GM12878 (cell line): ENCODE measurements at regions not wholly inside any gene's neighbourhood (a gene's known extent, or its start where the extent isn't known, plus 50 kb on each side); places are given as distances from the start of the nearest gene placed in this dataset.

Experiments used
- ATAC-seq: fragments of 200-7000 bp; cut with Tn5 transposase; 3 replicates; pipeline ENCODE4 v1.9.1; 2020; ENCODE audit warnings: mild to moderate bottlenecking, moderate library complexity
- BruUV-seq: library from RNA; stranded (reverse); fragments of 400-500 nt; replicated peaks from 2 replicates; lab custom pipeline; 2021; lab: Mats Ljungman, UMichigan
- CTCF ChIA-PET: fragments of 300-600 bp; sonication (Branson Sonifier 250); formaldehyde crosslinking; extraction: SDS; loops from one replicate; lab custom pipeline; 2021; ENCODE audit warnings: inconsistent platforms; lab: Yijun Ruan, JAX
- POLR2A ChIA-PET: fragments of 350-600 bp; formaldehyde crosslinking; extraction: SDS; loops from one replicate; lab custom pipeline; 2021; ENCODE audit warnings: inconsistent platforms; lab: Charles Lee
- RAD21 ChIA-PET: fragments of 300-600 bp; sonication (Branson Sonifier 250); formaldehyde crosslinking; loops from one replicate; lab custom pipeline; 2023; ENCODE audit warnings: antibody characterized with exemption; ENCODE audit not compliant: unreplicated experiment; lab: Charles Lee
- SMC1A ChIA-PET: fragments of 300-600 bp; sonication (Branson Sonifier 250); formaldehyde crosslinking; loops from one replicate; lab custom pipeline; 2023; ENCODE audit not compliant: unreplicated experiment, uncharacterized antibody; lab: Charles Lee
- DNase-seq: peaks from one replicate; pipeline ENCODE4 v3.0.0-alpha.2; 2011; ENCODE audit warnings: low read depth, low spot score
- FAIRE-seq: peaks from 3 replicates; lab custom pipeline; 2011; peaks lifted over from hg19 to GRCh38; lab: Jason Lieb, UNC
- H2AFZ ChIP-seq: 2 replicates; pipeline ENCODE4 v1.6.0; 2011; ENCODE audit warnings: low read depth, low read length, control low read depth; ENCODE audit not compliant: control insufficient read depth
- H3K27ac ChIP-seq: 2 replicates; pipeline ENCODE4 v1.5.1; 2011; ENCODE audit warnings: control low read depth; ENCODE audit not compliant: control insufficient read depth, insufficient read depth
- H3K27me3 ChIP-seq, 2 experiments: replicated peaks in 1 of 2; 2 replicates each; pipeline versions ENCODE4 v1.6.0 to v1.6.1; 2011; ENCODE audit warnings: low read length in 1 of 2; ENCODE audit not compliant: control insufficient read depth in 2 of 2, insufficient read depth in 2 of 2
- H3K36me3 ChIP-seq, 2 experiments: 2 replicates each; pipeline ENCODE4 v1.5.1; 2011; ENCODE audit warnings: low read length in 1 of 2; ENCODE audit not compliant: control insufficient read depth in 2 of 2, insufficient read depth in 2 of 2
- H3K4me1 ChIP-seq: 2 replicates; pipeline ENCODE4 v1.6.1; 2011; ENCODE audit warnings: mild to moderate bottlenecking, low read length, moderate library complexity, mixed read lengths; ENCODE audit not compliant: control insufficient read depth, insufficient read depth
- H3K4me2 ChIP-seq: 2 replicates; pipeline ENCODE4 v1.6.0; 2011; ENCODE audit warnings: control low read depth; ENCODE audit not compliant: control insufficient read depth, insufficient read depth
- H3K4me3 ChIP-seq: fragments of 200-600 bp; sonication (generic); 2 replicates; pipeline ENCODE4 v1.5.1; 2016
- H3K79me2 ChIP-seq: 2 replicates; pipeline ENCODE4 v1.6.0; 2011; ENCODE audit warnings: low read length; ENCODE audit not compliant: control insufficient read depth, insufficient read depth
- H3K9ac ChIP-seq: 2 replicates; pipeline ENCODE4 v1.8.0; 2011; ENCODE audit warnings: low read length, control low read depth, mixed read lengths; ENCODE audit not compliant: control insufficient read depth, insufficient read depth
- H3K9me3 ChIP-seq: replicated peaks from 3 replicates; pipeline ENCODE4 v1.5.1; 2011; ENCODE audit warnings: mild to moderate bottlenecking, low read length; ENCODE audit not compliant: control insufficient read depth, insufficient read depth
- H4K20me1 ChIP-seq: 2 replicates; pipeline ENCODE4 v1.6.0; 2011; ENCODE audit not compliant: control insufficient read depth, insufficient read depth
- CHD2 ChIP-seq: IDR thresholded peaks from 2 replicates; pipeline ENCODE4 v1.6.1; 2011; ENCODE audit warnings: low read depth, low read length, improper control_type of control experiment, borderline replicate concordance
- FOXK2 ChIP-seq: fragments of 450-650 bp; IDR thresholded peaks from 2 replicates; pipeline ENCODE4 v1.6.1; 2017; ENCODE audit warnings: mild to moderate bottlenecking, moderate library complexity
- GATAD2B ChIP-seq: fragments of 450-650 bp; conservative IDR thresholded peaks from 2 replicates; pipeline ENCODE4 v1.6.1; 2017; ENCODE audit warnings: low read depth, mild to moderate bottlenecking, moderate library complexity
- MAX ChIP-seq: IDR thresholded peaks from 2 replicates; pipeline ENCODE4 v1.6.1; 2012; ENCODE audit warnings: low read depth, low read length, improper control_type of control experiment
- MXI1 ChIP-seq: fragments of 150-350 bp; IDR thresholded peaks from 2 replicates; pipeline ENCODE4 v1.6.1; 2011; ENCODE audit warnings: low read depth, mild to moderate bottlenecking, inconsistent platforms, low read length, improper control_type of control experiment
- NR2F1 ChIP-seq: fragments of 450-650 bp; conservative IDR thresholded peaks from 2 replicates; pipeline ENCODE4 v1.6.1; 2017; ENCODE audit warnings: mild to moderate bottlenecking
- PAX5 ChIP-seq: IDR thresholded peaks from 2 replicates; pipeline ENCODE4 v1.6.1; 2011; ENCODE audit warnings: low read depth, low read length, borderline replicate concordance
- PML ChIP-seq: IDR thresholded peaks from 2 replicates; pipeline ENCODE4 v1.6.1; 2012; ENCODE audit warnings: low read length, inconsistent platforms
- POU2F2 ChIP-seq: IDR thresholded peaks from 3 replicates; pipeline ENCODE4 v1.6.1; 2011; ENCODE audit warnings: low read depth, mild to moderate bottlenecking, low read length, borderline replicate concordance
- RUNX3 ChIP-seq: IDR thresholded peaks from 2 replicates; pipeline ENCODE4 v1.6.1; 2012; ENCODE audit warnings: low read length, inconsistent platforms
- SIX5 ChIP-seq: IDR thresholded peaks from 2 replicates; pipeline ENCODE4 v1.6.1; 2011; ENCODE audit warnings: mild to moderate bottlenecking, low read depth, low read length, moderate library complexity; ENCODE audit not compliant: severe bottlenecking
- SUZ12 ChIP-seq: fragments of 200-600 bp; sonication (generic); IDR thresholded peaks from one replicate; pipeline ENCODE4 v1.6.1; 2018; ENCODE audit warnings: antibody characterized with exemption, mild to moderate bottlenecking; ENCODE audit not compliant: unreplicated experiment
- TCF7 ChIP-seq: IDR thresholded peaks from 2 replicates; pipeline ENCODE4 v1.6.1; 2014; ENCODE audit warnings: antibody characterized with exemption, borderline replicate concordance
- YY1 ChIP-seq: IDR thresholded peaks from 2 replicates; pipeline ENCODE4 v1.6.1; 2011; ENCODE audit warnings: low read depth, mild to moderate bottlenecking, low read length
- ZBED1 ChIP-seq: IDR thresholded peaks from 2 replicates; pipeline ENCODE4 v1.6.1; 2016; ENCODE audit warnings: borderline replicate concordance
- WGBS: methylation state at CpG from one replicate; pipeline ENCODE4 v1.1.6; 2016; ENCODE audit warnings: low lambda C conversion rate; ENCODE audit not compliant: insufficient replicate concordance, insufficient coverage; ENCODE audit errors: missing lambda C conversion rate; 5-methylcytosine and 5-hydroxymethylcytosine counted together
- in situ Hi-C: fragments of 300-500 bp; cut with MboI; formaldehyde crosslinking; loops from 9 replicates; pipeline ENCODE4 v1.14.3; 2018; ENCODE audit warnings: mixed read lengths
- intact Hi-C: fragments of 100-400 bp; cut with micrococcal nuclease; formaldehyde crosslinking; loops from one replicate; pipeline ENCODE4 v1.14.2; 2022; ENCODE audit not compliant: unreplicated experiment
- TF ChIP-seq, protein P1 (sequence below): fragments of 150-350 bp; IDR thresholded peaks from 2 replicates; pipeline ENCODE4 v1.6.1; 2016; ENCODE audit warnings: low read depth, low read length

GRCh38 chr1:90347366-90347765, 352.5 kb downstream of the ZNF326 start:
- Histone ChIP-seq H3K79me2 (no peaks in the 10 kb centered on the region), H4K20me1 (no peaks in the 10 kb centered on the region), H3K36me3 (no peaks in the 10 kb centered on the region), H3K27ac (no peak overlapping the region), H3K4me1 (0 out of 2 replicates have a peak, but pooled peaks cover 3% of the 10 kb centered on the region), H3K4me3 (no peak overlapping the region), H3K9me3 (no peaks in the 10 kb centered on the region), H3K4me2 (no peak overlapping the region), H2AFZ (no peak overlapping the region), H3K9ac (no peak overlapping the region), H3K27me3 (no peaks in the 10 kb centered on the region)
- FAIRE-seq: no peak
- intact Hi-C loops (no loop called here), in situ Hi-C loops (no loop called here)
- DNase-seq: no peak
- BruUV-seq: no TSS peak
- ChIA-PET POLR2A (interaction anchor here (2.6 kb wide), 1 partner anchor 10 kb away, joined by 11 read pairs; no protein-coding TSS in a partner anchor), RAD21 (interaction anchor here (0.6 to 0.8 kb wide), 3 partner anchors 12 to 60 kb away, joined by 3 read pairs; no protein-coding TSS in a partner anchor), SMC1A (interaction anchor here (0.9 to 7.0 kb wide), 3 partner anchors 8 to 52 kb away, joined by 3 to 51 read pairs (median 3); no protein-coding TSS in a partner anchor), CTCF (interaction anchor here (0.6 to 1.5 kb wide), 3 partner anchors 9 to 13 kb away, joined by 3 to 5 read pairs (median 3); no protein-coding TSS in a partner anchor)
- TF ChIP-seq MAX: no peak
- TF ChIP-seq GATAD2B: no peak
- TF ChIP-seq NR2F1: no peak
- no peak for TF ChIP-seq PML
- WGBS: 57% methylated on average over 1 of the region's 1 CpG
- no peak; the same call in 2 of the 3 replicates for ATAC-seq

GRCh38 chr1:90346757-90347156, 351.8 kb downstream of the ZNF326 start:
- H3K27ac ChIP-seq: no peak overlapping the region
- SMC1A ChIA-PET: interaction anchor here (0.7 to 7.0 kb wide), 5 partner anchors 9 to 129 kb away, joined by 3 to 51 read pairs (median 3); no protein-coding TSS in a partner anchor
- WGBS: 38% methylated on average over 2 of the region's 2 CpGs
- CTCF ChIA-PET: interaction anchor here (0.8 to 1.5 kb wide), 2 partner anchors 9 to 12 kb away, joined by 4 to 5 read pairs; no protein-coding TSS in a partner anchor
- intact Hi-C loops (no loop called here), in situ Hi-C loops (no loop called here)
- ATAC-seq (no peak), DNase-seq (no peak), FAIRE-seq (no peak)
- POLR2A ChIA-PET: interaction anchor here (2.6 kb wide), 1 partner anchor 10 kb away, joined by 11 read pairs; no protein-coding TSS in a partner anchor
- H3K9me3 ChIP-seq: no peaks in the 10 kb centered on the region
- 0 out of 2 replicates have a peak, but pooled peaks cover 3% of the 10 kb centered on the region for H3K4me1 ChIP-seq
- H4K20me1 ChIP-seq: no peaks in the 10 kb centered on the region
- BruUV-seq: no TSS peak
- no peaks in the 10 kb centered on the region for H3K36me3 ChIP-seq
- no peaks in the 10 kb centered on the region for H3K27me3 ChIP-seq
- no peak overlapping the region for H2AFZ ChIP-seq
- no peak overlapping the region for H3K9ac ChIP-seq
- no peaks in the 10 kb centered on the region for H3K79me2 ChIP-seq
- RAD21 ChIA-PET: interaction anchor here (0.8 to 1.0 kb wide), 3 partner anchors 12 to 61 kb away, joined by 3 read pairs; no protein-coding TSS in a partner anchor
- no peak overlapping the region for H3K4me3 ChIP-seq
- no peak overlapping the region for H3K4me2 ChIP-seq
- TF ChIP-seq PAX5 (no peak), SUZ12 (no peak), YY1 (no peak), TCF7 (no peak), RUNX3 (no peak), MXI1 (no peak), CHD2 (no peak), ZBED1 (no peak), FOXK2 (no peak), POU2F2 (no peak), SIX5 (no peak)
- TF ChIP-seq, protein P1, sequence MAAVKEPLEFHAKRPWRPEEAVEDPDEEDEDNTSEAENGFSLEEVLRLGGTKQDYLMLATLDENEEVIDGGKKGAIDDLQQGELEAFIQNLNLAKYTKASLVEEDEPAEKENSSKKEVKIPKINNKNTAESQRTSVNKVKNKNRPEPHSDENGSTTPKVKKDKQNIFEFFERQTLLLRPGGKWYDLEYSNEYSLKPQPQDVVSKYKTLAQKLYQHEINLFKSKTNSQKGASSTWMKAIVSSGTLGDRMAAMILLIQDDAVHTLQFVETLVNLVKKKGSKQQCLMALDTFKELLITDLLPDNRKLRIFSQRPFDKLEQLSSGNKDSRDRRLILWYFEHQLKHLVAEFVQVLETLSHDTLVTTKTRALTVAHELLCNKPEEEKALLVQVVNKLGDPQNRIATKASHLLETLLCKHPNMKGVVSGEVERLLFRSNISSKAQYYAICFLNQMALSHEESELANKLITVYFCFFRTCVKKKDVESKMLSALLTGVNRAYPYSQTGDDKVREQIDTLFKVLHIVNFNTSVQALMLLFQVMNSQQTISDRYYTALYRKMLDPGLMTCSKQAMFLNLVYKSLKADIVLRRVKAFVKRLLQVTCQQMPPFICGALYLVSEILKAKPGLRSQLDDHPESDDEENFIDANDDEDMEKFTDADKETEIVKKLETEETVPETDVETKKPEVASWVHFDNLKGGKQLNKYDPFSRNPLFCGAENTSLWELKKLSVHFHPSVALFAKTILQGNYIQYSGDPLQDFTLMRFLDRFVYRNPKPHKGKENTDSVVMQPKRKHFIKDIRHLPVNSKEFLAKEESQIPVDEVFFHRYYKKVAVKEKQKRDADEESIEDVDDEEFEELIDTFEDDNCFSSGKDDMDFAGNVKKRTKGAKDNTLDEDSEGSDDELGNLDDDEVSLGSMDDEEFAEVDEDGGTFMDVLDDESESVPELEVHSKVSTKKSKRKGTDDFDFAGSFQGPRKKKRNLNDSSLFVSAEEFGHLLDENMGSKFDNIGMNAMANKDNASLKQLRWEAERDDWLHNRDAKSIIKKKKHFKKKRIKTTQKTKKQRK: no peak
